HepG2 (cell line): ENCODE measurements at regions not wholly inside any gene's neighbourhood (a gene's known extent, or its start where the extent isn't known, plus 50 kb on each side); places are given as distances from the start of the nearest gene placed in this dataset.

Source experiments
- ATAC-seq: fragments of 200-7000 bp; cut with Tn5 transposase; 3 replicates; pipeline ENCODE4 v1.9.1; 2020; ENCODE audit warnings: mild to moderate bottlenecking, moderate library complexity
- BruUV-seq: library from RNA; stranded (reverse); fragments of 400-500 nt; replicated peaks from 2 replicates; lab custom pipeline; 2021; lab: Mats Ljungman, UMichigan
- CTCF ChIA-PET: fragments of 300-600 bp; formaldehyde crosslinking; extraction: SDS; loops from one replicate; lab custom pipeline; 2021; ENCODE audit warnings: low total read pairs, inconsistent platforms, low intra/inter-chr PET ratio; lab: Yijun Ruan, JAX
- POLR2A ChIA-PET: fragments of 350-600 bp; sonication (Branson Sonifier 250); formaldehyde crosslinking; loops from one replicate; lab custom pipeline; 2020; ENCODE audit warnings: antibody characterized with exemption, inconsistent platforms; lab: Yijun Ruan, JAX
- DNase-seq: peaks from one replicate; pipeline ENCODE4 v3.0.0-alpha.2; 2015; ENCODE audit warnings: low spot score
- FAIRE-seq: peaks from 3 replicates; lab custom pipeline; 2011; peaks lifted over from hg19 to GRCh38; lab: Jason Lieb, UNC
- H2AFZ ChIP-seq: one replicate; pipeline ENCODE4 v1.6.1; 2011; ENCODE audit warnings: low read length, inconsistent platforms
- H3K27ac ChIP-seq: fragments of 300-600 bp; 3 replicates; pipeline ENCODE4 v1.8.0; 2011; ENCODE audit warnings: mixed run types, mild to moderate bottlenecking, mixed read lengths, low read length, inconsistent platforms; ENCODE audit not compliant: insufficient read depth; ENCODE audit errors: extremely low read length
- H3K27me3 ChIP-seq, 2 experiments: fragments of 200-600 bp in 1 of 2; 2 replicates in 1 of 2; 3 replicates in 1 of 2; pipeline versions ENCODE4 v1.6.0 to v1.8.0; 2011; ENCODE audit warnings: low read length in 2 of 2, mild to moderate bottlenecking in 2 of 2, moderate library complexity in 2 of 2, inconsistent platforms in 1 of 2; ENCODE audit not compliant: insufficient read depth in 2 of 2, control insufficient read depth in 1 of 2
- H3K36me3 ChIP-seq, 2 experiments: fragments of 200-600 bp in 1 of 2; replicated peaks in 1 of 2; 2 replicates in 1 of 2; 3 replicates in 1 of 2; pipeline versions ENCODE4 v1.5.1 to v1.8.0; 2011; ENCODE audit warnings: low read length in 2 of 2, inconsistent platforms in 1 of 2; ENCODE audit not compliant: insufficient read depth in 2 of 2, control insufficient read depth in 1 of 2
- H3K4me1 ChIP-seq: 2 replicates; pipeline ENCODE4 v1.5.1; 2012; ENCODE audit warnings: low read length, inconsistent platforms; ENCODE audit not compliant: insufficient read depth
- H3K4me2 ChIP-seq: 2 replicates; pipeline ENCODE4 v1.6.0; 2011; ENCODE audit warnings: low read depth, low read length, inconsistent platforms
- H3K4me3 ChIP-seq, 3 experiments: fragments of 200-600 bp in 1 of 3; sonication (generic), shearing (Covaris generic) in 1 of 3; replicated peaks in 1 of 3; 2 replicates each; pipeline ENCODE4 v1.5.1; 2011 to 2016; ENCODE audit warnings: low read length in 3 of 3, inconsistent platforms in 2 of 3, low read depth in 2 of 3, mild to moderate bottlenecking in 2 of 3, control low read depth in 1 of 3, mixed read lengths in 1 of 3; ENCODE audit not compliant: insufficient read depth in 1 of 3
- H3K79me2 ChIP-seq: one replicate; pipeline ENCODE4 v1.6.1; 2011; ENCODE audit warnings: low read length, inconsistent platforms; ENCODE audit not compliant: insufficient read depth
- H3K9ac ChIP-seq: 2 replicates; pipeline ENCODE4 v1.6.0; 2011; ENCODE audit warnings: mild to moderate bottlenecking, low read depth, low read length, inconsistent platforms; ENCODE audit not compliant: insufficient read depth
- H3K9me3 ChIP-seq: 2 replicates; pipeline ENCODE4 v1.5.1; 2012; ENCODE audit warnings: mild to moderate bottlenecking, low read length
- H4K20me1 ChIP-seq: 2 replicates; pipeline ENCODE4 v1.6.0; 2011; ENCODE audit warnings: inconsistent platforms, mild to moderate bottlenecking, low read length, moderate library complexity; ENCODE audit not compliant: insufficient read depth
- DPF2 ChIP-seq: sonication (generic); formaldehyde crosslinking; IDR thresholded peaks from 2 replicates; pipeline ENCODE4 v1.4.0; 2020; ENCODE audit warnings: mild to moderate bottlenecking, low read depth, missing genetic modification reagents, borderline replicate concordance
- NFAT5 ChIP-seq: sonication (generic); formaldehyde crosslinking; IDR thresholded peaks from 2 replicates; pipeline ENCODE4 v1.4.0; 2020; ENCODE audit warnings: missing genetic modification reagents
- NFE2 ChIP-seq: sonication (generic); formaldehyde crosslinking; IDR thresholded peaks from 2 replicates; pipeline ENCODE4 v1.4.0; 2020; ENCODE audit warnings: missing genetic modification reagents
- RAD51 ChIP-seq: fragments of 450-650 bp; IDR thresholded peaks from 2 replicates; pipeline ENCODE4 v1.6.1; 2016; ENCODE audit warnings: borderline replicate concordance
- RFX5 ChIP-seq: IDR thresholded peaks from 2 replicates; pipeline ENCODE4 v1.6.1; 2011; ENCODE audit warnings: low read depth, low read length, improper control_type of control experiment
- SP4 ChIP-seq: sonication (generic); formaldehyde crosslinking; IDR thresholded peaks from 2 replicates; pipeline ENCODE4 v1.8.1; 2023; ENCODE audit warnings: mild to moderate bottlenecking, missing genetic modification reagents
- SRF ChIP-seq: IDR thresholded peaks from 2 replicates; pipeline ENCODE4 v1.6.1; 2011; ENCODE audit warnings: mild to moderate bottlenecking, low read depth, low read length, moderate library complexity
- ZBTB38 ChIP-seq: sonication (generic); formaldehyde crosslinking; IDR thresholded peaks from 2 replicates; pipeline ENCODE4 v1.5.1; 2020; ENCODE audit warnings: mild to moderate bottlenecking, missing genetic modification reagents
- ZIK1 ChIP-seq: sonication (generic); formaldehyde crosslinking; IDR thresholded peaks from 2 replicates; pipeline ENCODE4 v1.5.0; 2020; ENCODE audit warnings: mild to moderate bottlenecking, low read depth, missing genetic modification reagents, borderline replicate concordance
- ZMYM3 ChIP-seq: sonication (generic); formaldehyde crosslinking; IDR thresholded peaks from 2 replicates; pipeline ENCODE4 v1.5.1; 2020; ENCODE audit warnings: mild to moderate bottlenecking, missing genetic modification reagents
- ZNF256 ChIP-seq: sonication (generic); formaldehyde crosslinking; conservative IDR thresholded peaks from 2 replicates; pipeline ENCODE4 v1.4.0; 2020; ENCODE audit warnings: missing genetic modification reagents
- ZNF713 ChIP-seq: sonication (generic); formaldehyde crosslinking; IDR thresholded peaks from 2 replicates; pipeline ENCODE4 v1.4.0; 2020; ENCODE audit warnings: mild to moderate bottlenecking, missing genetic modification reagents
- ZSCAN20 ChIP-seq: sonication (generic); formaldehyde crosslinking; IDR thresholded peaks from 2 replicates; pipeline ENCODE4 v1.4.0; 2020; ENCODE audit warnings: missing genetic modification reagents, mild to moderate bottlenecking, borderline replicate concordance
- ZSCAN5A ChIP-seq: sonication (generic); formaldehyde crosslinking; IDR thresholded peaks from 2 replicates; pipeline ENCODE4 v1.8.0; 2022; ENCODE audit warnings: mild to moderate bottlenecking, missing genetic modification reagents, borderline replicate concordance
- WGBS: methylation state at CpG from one replicate; pipeline ENCODE4 v1.1.6; 2017; ENCODE audit warnings: low lambda C conversion rate; 5-methylcytosine and 5-hydroxymethylcytosine counted together
- in situ Hi-C: cut with HindIII; loops from 2 replicates; pipeline ENCODE4 v1.10.0; 2017; ENCODE audit warnings: low pct_unique_long_range_greater_than_20kb; ENCODE audit not compliant: extremely low pct_ligation_motif_present
- intact Hi-C: fragments of 100-400 bp; cut with micrococcal nuclease; formaldehyde crosslinking; loops from one replicate; pipeline ENCODE4 v1.10.0; 2022; ENCODE audit not compliant: unreplicated experiment

GRCh38 chr16:86390335-86390734 lies 120.0 kb upstream of the FOXF1 start:
- Histone ChIP-seq H3K4me3 (no peak overlapping the region), H3K79me2 (no peaks in the 10 kb centered on the region), H3K4me1 (no peaks in the 10 kb centered on the region), H3K9me3 (no peaks in the 10 kb centered on the region), H4K20me1 (no peaks in the 10 kb centered on the region), H3K36me3 (no peaks in the 10 kb centered on the region), H3K27me3 (peaks cover 2 to 22% of the 10 kb centered on the region in 2 experiments; a peak in 3 of 5 replicates), H3K9ac (no peak overlapping the region), H2AFZ (no peak overlapping the region), H3K4me2 (no peak overlapping the region), H3K27ac (no peak overlapping the region)
- no peak for ATAC-seq
- POLR2A ChIA-PET = no interaction called here
- intact Hi-C loops (no loop called here), in situ Hi-C loops (no loop called here)
- 0% methylated on average over 1 of the region's 1 CpG for WGBS
- TF ChIP-seq ZIK1 (CRISPR knock-in tag) = no peak
- TF ChIP-seq DPF2 (CRISPR knock-in tag) = no peak
- TF ChIP-seq ZMYM3 (CRISPR knock-in tag) = no peak
- TF ChIP-seq RAD51 = no peak
- no peak for TF ChIP-seq RFX5
- TF ChIP-seq ZSCAN20 = no peak
- no peak for TF ChIP-seq NFE2
- CTCF ChIA-PET = no interaction called here
- DNase-seq = no peak
- no peak for FAIRE-seq
- no TSS peak for BruUV-seq

- no peak overlapping the region for H3K4me2 ChIP-seq
- intact Hi-C loops = no loop called here
- H2AFZ ChIP-seq = no peak overlapping the region
- no peaks in the 10 kb centered on the region for H3K9me3 ChIP-seq
- DNase-seq (no peak), FAIRE-seq (no peak), ATAC-seq (no peak)
- no peaks in the 10 kb centered on the region for H3K36me3 ChIP-seq
- BruUV-seq = no TSS peak
- H3K4me1 ChIP-seq = no peaks in the 10 kb centered on the region
- ChIA-PET POLR2A (no interaction called here), CTCF (no interaction called here)
- WGBS = 11% methylated on average over 3 of the region's 6 CpGs
- H4K20me1 ChIP-seq = no peaks in the 10 kb centered on the region
- H3K9ac ChIP-seq = no peak overlapping the region
- H3K27ac ChIP-seq = no peak overlapping the region
- H3K4me3 ChIP-seq = no peak overlapping the region
- H3K27me3 ChIP-seq = peaks cover 0 to 16% of the 10 kb centered on the region in 2 experiments; a peak in 3 of 5 replicates
- no peaks in the 10 kb centered on the region for H3K79me2 ChIP-seq
- in situ Hi-C loops = no loop called here
- TF ChIP-seq ZBTB38 (CRISPR knock-in tag) (no peak), ZSCAN5A (CRISPR knock-in tag) (no peak), NFAT5 (CRISPR knock-in tag) (no peak), SP4 (CRISPR knock-in tag) (no peak), ZNF713 (CRISPR knock-in tag) (no peak), SRF (no peak), ZNF256 (CRISPR knock-in tag) (no peak), RAD51 (no peak)
Observed at GRCh38 chr16:86391486-86391885, 118.8 kb upstream of the FOXF1 start.
